DND-41 (cell line): ENCODE measurements at regions not wholly inside any gene's neighbourhood (a gene's known extent, or its start where the extent isn't known, plus 50 kb on each side); places are given as distances from the start of the nearest gene placed in this dataset.

ENCODE experiments used
- ATAC-seq: fragments of 200-7000 bp; cut with Tn5 transposase; 3 replicates; pipeline ENCODE4 v1.9.1; 2021; ENCODE audit warnings: low read depth; ENCODE audit not compliant: insufficient read depth
- DNase-seq: peaks from one replicate; pipeline ENCODE4 v3.0.0-alpha.2; 2020
- H2AFZ ChIP-seq: 2 replicates; pipeline ENCODE4 v1.6.0; 2012; ENCODE audit warnings: low read depth, low read length
- H3K27ac ChIP-seq: 2 replicates; pipeline ENCODE4 v1.5.1; 2012; ENCODE audit warnings: low read length, inconsistent platforms
- H3K27me3 ChIP-seq: fragments of 200-600 bp; sonication (generic); 2 replicates; pipeline ENCODE4 v1.6.0; 2012; ENCODE audit warnings: low read length, mild to moderate bottlenecking, inconsistent platforms; ENCODE audit not compliant: insufficient read depth, poor library complexity
- H3K36me3 ChIP-seq: 2 replicates; pipeline ENCODE4 v1.5.1; 2012; ENCODE audit warnings: low read length, inconsistent platforms; ENCODE audit not compliant: insufficient read depth
- H3K4me1 ChIP-seq: 2 replicates; pipeline ENCODE4 v1.5.1; 2012; ENCODE audit warnings: mild to moderate bottlenecking, low read length; ENCODE audit not compliant: insufficient read depth
- H3K4me2 ChIP-seq: 2 replicates; pipeline ENCODE4 v1.6.0; 2012; ENCODE audit warnings: mild to moderate bottlenecking, moderate library complexity, low read length, inconsistent platforms; ENCODE audit not compliant: insufficient read depth
- H3K4me3 ChIP-seq, 2 experiments: fragments of 200-600 bp in 1 of 2; shearing (Covaris generic) in 1 of 2; 2 replicates each; pipeline ENCODE4 v1.5.1; 2012 to 2016; ENCODE audit warnings: inconsistent platforms in 2 of 2, low read length in 2 of 2, mild to moderate bottlenecking in 2 of 2, low read depth in 1 of 2, moderate library complexity in 1 of 2
- H3K79me2 ChIP-seq: 2 replicates; pipeline ENCODE4 v1.6.0; 2012; ENCODE audit warnings: low read length, inconsistent platforms; ENCODE audit not compliant: insufficient read depth
- H3K9ac ChIP-seq: 2 replicates; pipeline ENCODE4 v1.6.0; 2012; ENCODE audit warnings: low read depth, mild to moderate bottlenecking, inconsistent platforms, low read length, moderate library complexity
- H3K9me3 ChIP-seq: 2 replicates; pipeline ENCODE4 v1.5.1; 2012; ENCODE audit warnings: low read length, moderate library complexity, mild to moderate bottlenecking, inconsistent platforms; ENCODE audit not compliant: insufficient read depth, severe bottlenecking
- H4K20me1 ChIP-seq: 2 replicates; pipeline ENCODE4 v1.6.0; 2012; ENCODE audit warnings: low read length; ENCODE audit not compliant: insufficient read depth
- EZH2 ChIP-seq: IDR thresholded peaks from 3 replicates; pipeline ENCODE4 v1.6.1; 2012; ENCODE audit warnings: borderline replicate concordance, low read depth, mild to moderate bottlenecking, moderate library complexity, low read length, inconsistent platforms; ENCODE audit not compliant: severe bottlenecking
- TF ChIP-seq, protein P1 (sequence below): IDR thresholded peaks from 2 replicates; pipeline ENCODE4 v1.5.1; 2012; ENCODE audit warnings: borderline replicate concordance, low read length, moderate library complexity, mild to moderate bottlenecking; ENCODE audit not compliant: poor library complexity, severe bottlenecking; ENCODE audit errors: extremely low read depth

DNA sequence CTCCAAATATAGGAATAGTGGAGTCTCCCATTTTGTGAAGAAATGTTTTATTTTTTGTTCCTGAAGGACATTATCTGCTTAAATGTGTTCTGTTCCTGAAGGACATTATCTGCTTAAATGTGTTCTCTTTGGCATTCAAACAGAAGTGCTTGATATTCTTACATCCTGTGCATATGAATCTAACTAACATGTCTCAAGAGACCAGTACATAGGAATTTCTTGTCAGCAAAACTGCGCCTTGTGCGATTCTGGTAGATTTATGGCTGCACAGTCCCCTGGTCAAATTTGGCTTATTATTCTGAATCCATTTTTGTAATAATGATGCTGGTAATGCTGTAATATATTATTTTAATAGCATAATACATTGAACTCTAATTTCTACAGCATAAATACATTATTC lies 722.4 kb downstream of the NOVA1 start:
- DNase-seq (no peak), ATAC-seq (no peak)
- no peaks in the 10 kb centered on the region for H3K4me1 ChIP-seq
- H3K4me3 ChIP-seq, result no peak overlapping the region
- no peaks in the 10 kb centered on the region for H4K20me1 ChIP-seq
- no peak overlapping the region for H3K4me2 ChIP-seq
- H3K9ac ChIP-seq, result no peak overlapping the region
- no peaks in the 10 kb centered on the region for H3K27me3 ChIP-seq
- H2AFZ ChIP-seq, result no peak overlapping the region
- no peaks in the 10 kb centered on the region for H3K79me2 ChIP-seq
- H3K36me3 ChIP-seq, result no peaks in the 10 kb centered on the region
- no peak overlapping the region for H3K27ac ChIP-seq
- H3K9me3 ChIP-seq, result no peaks in the 10 kb centered on the region
- TF ChIP-seq, protein P1, sequence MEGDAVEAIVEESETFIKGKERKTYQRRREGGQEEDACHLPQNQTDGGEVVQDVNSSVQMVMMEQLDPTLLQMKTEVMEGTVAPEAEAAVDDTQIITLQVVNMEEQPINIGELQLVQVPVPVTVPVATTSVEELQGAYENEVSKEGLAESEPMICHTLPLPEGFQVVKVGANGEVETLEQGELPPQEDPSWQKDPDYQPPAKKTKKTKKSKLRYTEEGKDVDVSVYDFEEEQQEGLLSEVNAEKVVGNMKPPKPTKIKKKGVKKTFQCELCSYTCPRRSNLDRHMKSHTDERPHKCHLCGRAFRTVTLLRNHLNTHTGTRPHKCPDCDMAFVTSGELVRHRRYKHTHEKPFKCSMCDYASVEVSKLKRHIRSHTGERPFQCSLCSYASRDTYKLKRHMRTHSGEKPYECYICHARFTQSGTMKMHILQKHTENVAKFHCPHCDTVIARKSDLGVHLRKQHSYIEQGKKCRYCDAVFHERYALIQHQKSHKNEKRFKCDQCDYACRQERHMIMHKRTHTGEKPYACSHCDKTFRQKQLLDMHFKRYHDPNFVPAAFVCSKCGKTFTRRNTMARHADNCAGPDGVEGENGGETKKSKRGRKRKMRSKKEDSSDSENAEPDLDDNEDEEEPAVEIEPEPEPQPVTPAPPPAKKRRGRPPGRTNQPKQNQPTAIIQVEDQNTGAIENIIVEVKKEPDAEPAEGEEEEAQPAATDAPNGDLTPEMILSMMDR, result no peak
- no peak for TF ChIP-seq EZH2

DNA sequence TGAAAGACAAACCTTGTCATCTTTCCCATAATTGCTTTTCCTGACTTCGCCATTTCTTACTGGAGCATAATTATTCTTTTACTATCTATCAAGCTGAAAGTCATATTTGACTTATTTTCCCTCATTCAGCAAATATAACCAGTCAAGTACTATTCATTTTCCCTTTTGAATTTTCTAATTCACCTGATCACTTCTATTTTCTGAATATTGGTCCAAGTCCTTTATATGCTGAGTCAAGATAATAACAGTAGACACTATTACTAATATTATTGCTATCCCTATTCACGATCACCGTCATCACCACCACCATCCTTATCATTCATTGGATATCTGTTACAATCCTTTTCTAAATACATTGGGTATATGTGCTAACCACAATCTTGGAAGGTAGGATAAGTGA lies 728.0 kb downstream of the NOVA1 start:
- H3K36me3 ChIP-seq, result no peaks in the 10 kb centered on the region
- no peaks in the 10 kb centered on the region for H3K4me1 ChIP-seq
- TF ChIP-seq, protein P1, result no peak
- TF ChIP-seq EZH2, result no peak
- H3K27me3 ChIP-seq, result no peaks in the 10 kb centered on the region
- no peaks in the 10 kb centered on the region for H4K20me1 ChIP-seq
- H3K79me2 ChIP-seq, result no peaks in the 10 kb centered on the region
- H3K27ac ChIP-seq, result no peak overlapping the region
- no peaks in the 10 kb centered on the region for H3K9me3 ChIP-seq
- no peak for ATAC-seq
- DNase-seq, result no peak
- H2AFZ ChIP-seq, result no peak overlapping the region
- no peak overlapping the region for H3K4me3 ChIP-seq
- no peak overlapping the region for H3K4me2 ChIP-seq
- no peak overlapping the region for H3K9ac ChIP-seq

DNA sequence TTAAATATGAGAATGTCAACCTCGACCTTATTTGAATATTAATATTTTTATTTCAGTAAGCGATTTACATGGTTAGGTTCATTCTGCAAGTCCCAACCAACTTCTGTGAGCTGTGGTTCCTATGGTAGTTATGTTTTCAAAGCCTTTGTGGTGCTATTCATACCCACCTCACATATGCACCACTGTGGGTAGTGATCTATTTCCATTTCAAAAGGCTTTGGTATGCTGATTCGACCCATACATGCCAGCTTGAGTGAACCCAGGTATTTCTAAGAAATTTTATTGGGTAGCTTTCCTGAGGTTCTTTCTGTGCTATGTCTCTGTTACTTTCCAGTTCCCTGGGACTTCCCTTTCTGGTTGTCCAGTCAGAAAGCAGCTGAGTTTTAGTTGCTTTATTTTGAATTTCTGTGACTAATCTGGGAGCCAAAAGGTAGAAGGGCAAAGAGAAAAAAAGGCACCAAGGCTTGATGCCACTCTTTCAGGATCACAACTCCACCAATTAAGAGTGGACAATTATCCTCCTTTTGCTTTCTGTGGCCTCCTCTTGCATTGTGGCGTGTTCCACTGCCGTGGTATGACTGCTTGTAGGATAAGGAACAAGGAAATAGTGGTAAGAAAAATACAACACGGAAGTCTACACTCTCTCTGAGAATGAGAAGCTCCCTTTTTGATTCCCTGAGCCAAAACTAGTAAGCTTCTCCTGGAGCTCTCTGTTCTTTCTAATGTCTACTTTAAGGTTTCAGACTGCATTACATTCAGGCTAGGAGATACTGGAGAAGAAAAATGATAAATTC lies 729.1 kb downstream of the NOVA1 start:
- no peak overlapping the region for H3K9ac ChIP-seq

More for the DNA sequence above, 729.1 kb downstream of the NOVA1 start:
- Histone ChIP-seq H3K4me2 (no peak overlapping the region), H3K9me3 (no peaks in the 10 kb centered on the region), H3K27ac (no peak overlapping the region), H3K79me2 (no peaks in the 10 kb centered on the region), H3K4me3 (no peak overlapping the region), H3K4me1 (no peaks in the 10 kb centered on the region), H3K27me3 (no peaks in the 10 kb centered on the region), H2AFZ (no peak overlapping the region), H4K20me1 (no peaks in the 10 kb centered on the region), H3K36me3 (no peaks in the 10 kb centered on the region)
- TF ChIP-seq, protein P1, result no peak
- no peak for TF ChIP-seq EZH2
- no peak for ATAC-seq
- DNase-seq, result no peak
